HCT116 (cell line): ENCODE measurements at regions not wholly inside any gene's neighbourhood (a gene's known extent, or its start where the extent isn't known, plus 50 kb on each side); places are given as distances from the start of the nearest gene placed in this dataset.

ENCODE experiments used
- CEBPB ChIP-seq: IDR thresholded peaks from 2 replicates; pipeline ENCODE4 v1.6.1; 2012; ENCODE audit warnings: low read depth
- EZH2phosphoT487 ChIP-seq: fragments of 200-600 bp; IDR thresholded peaks from 2 replicates; pipeline ENCODE4 v1.6.1; 2018; ENCODE audit warnings: antibody characterized with exemption, borderline replicate concordance
- POLR2A ChIP-seq: IDR thresholded peaks from 2 replicates; pipeline ENCODE4 v1.7.0; 2011; ENCODE audit warnings: borderline replicate concordance; ENCODE audit not compliant: insufficient read depth, insufficient read length; ENCODE audit errors: extremely low read depth
- SP1 ChIP-seq: IDR thresholded peaks from 2 replicates; pipeline ENCODE4 v1.6.1; 2012; ENCODE audit warnings: low read depth
- SRF ChIP-seq: IDR thresholded peaks from 2 replicates; pipeline ENCODE4 v1.6.1; 2012; ENCODE audit warnings: low read depth
- TCF7L2 ChIP-seq: IDR thresholded peaks from 2 replicates; pipeline ENCODE4 v1.7.0; 2011; ENCODE audit warnings: borderline replicate concordance, inconsistent platforms; ENCODE audit not compliant: insufficient read depth, insufficient read length; ENCODE audit errors: extremely low read depth
- TF ChIP-seq, protein P1 (sequence below), 3 experiments: fragments of 200-600 bp in 1 of 3; sonication (generic) in 1 of 3; IDR thresholded peaks in 2 of 3; conservative IDR thresholded peaks in 1 of 3; 2 replicates each; pipeline ENCODE4 v1.5.1; 2012 to 2017; ENCODE audit warnings: low read depth in 2 of 3, low read length in 2 of 3, antibody characterized with exemption in 1 of 3, borderline replicate concordance in 1 of 3, control low read depth in 1 of 3, mild to moderate bottlenecking in 1 of 3, mixed read lengths in 1 of 3, mixed run types in 1 of 3, moderate library complexity in 1 of 3; ENCODE audit not compliant: insufficient read depth in 1 of 3
- TF ChIP-seq, protein P2 (sequence below): IDR thresholded peaks from 2 replicates; pipeline ENCODE4 v1.6.1; 2012

DNA sequence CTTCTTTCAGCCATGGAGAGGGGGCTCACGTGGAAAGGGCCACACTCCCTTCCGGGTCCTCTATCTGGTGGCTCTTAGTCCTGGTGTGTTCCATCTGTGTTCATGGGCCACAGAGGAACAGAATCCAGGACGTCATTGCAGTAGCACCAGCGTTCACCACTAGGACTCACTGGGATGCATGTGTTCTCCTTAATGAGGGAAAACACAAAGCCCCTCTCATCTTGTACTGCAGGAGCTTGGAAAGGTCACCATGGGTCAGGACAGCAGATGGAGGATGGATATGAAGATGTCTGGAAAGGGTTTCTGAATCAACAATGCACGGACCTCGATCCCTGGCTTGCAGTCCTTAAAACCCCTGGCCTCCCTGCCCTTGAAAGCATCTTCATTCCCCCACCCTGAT is 113.8 kb upstream of the THY1 start:
- TF ChIP-seq, protein P1, sequence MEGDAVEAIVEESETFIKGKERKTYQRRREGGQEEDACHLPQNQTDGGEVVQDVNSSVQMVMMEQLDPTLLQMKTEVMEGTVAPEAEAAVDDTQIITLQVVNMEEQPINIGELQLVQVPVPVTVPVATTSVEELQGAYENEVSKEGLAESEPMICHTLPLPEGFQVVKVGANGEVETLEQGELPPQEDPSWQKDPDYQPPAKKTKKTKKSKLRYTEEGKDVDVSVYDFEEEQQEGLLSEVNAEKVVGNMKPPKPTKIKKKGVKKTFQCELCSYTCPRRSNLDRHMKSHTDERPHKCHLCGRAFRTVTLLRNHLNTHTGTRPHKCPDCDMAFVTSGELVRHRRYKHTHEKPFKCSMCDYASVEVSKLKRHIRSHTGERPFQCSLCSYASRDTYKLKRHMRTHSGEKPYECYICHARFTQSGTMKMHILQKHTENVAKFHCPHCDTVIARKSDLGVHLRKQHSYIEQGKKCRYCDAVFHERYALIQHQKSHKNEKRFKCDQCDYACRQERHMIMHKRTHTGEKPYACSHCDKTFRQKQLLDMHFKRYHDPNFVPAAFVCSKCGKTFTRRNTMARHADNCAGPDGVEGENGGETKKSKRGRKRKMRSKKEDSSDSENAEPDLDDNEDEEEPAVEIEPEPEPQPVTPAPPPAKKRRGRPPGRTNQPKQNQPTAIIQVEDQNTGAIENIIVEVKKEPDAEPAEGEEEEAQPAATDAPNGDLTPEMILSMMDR (IDR thresholded peaks at IDR 0.05 in 2 of 3, conservative IDR thresholded peaks at IDR 0.05 in 1 of 3; ENCODE audit: borderline replicate concordance in 1 of 3, insufficient read depth in 1 of 3, low read depth in 2 of 3, low read length in 2 of 3): 0 out of 6 replicates have a peak, but pooled peaks of 1 of the 3 experiments have one; percentile 7
- TF ChIP-seq SP1: no peak
- TF ChIP-seq SRF: no peak
- TF ChIP-seq EZH2phosphoT487: no peak
- TF ChIP-seq POLR2A: no peak
- TF ChIP-seq TCF7L2: no peak
- TF ChIP-seq, protein P2, sequence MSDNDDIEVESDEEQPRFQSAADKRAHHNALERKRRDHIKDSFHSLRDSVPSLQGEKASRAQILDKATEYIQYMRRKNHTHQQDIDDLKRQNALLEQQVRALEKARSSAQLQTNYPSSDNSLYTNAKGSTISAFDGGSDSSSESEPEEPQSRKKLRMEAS: no peak
- TF ChIP-seq CEBPB: no peak
